Liver (tissue), 3 donors: ENCODE measurements at regions not wholly inside any gene's neighbourhood (a gene's known extent, or its start where the extent isn't known, plus 50 kb on each side); places are given as distances from the start of the nearest gene placed in this dataset.

Experiments
- EGR1 ChIP-seq, 2 donors: IDR thresholded peaks; 2 replicates each; pipeline ENCODE4 v1.6.1; 2016 to 2018; ENCODE audit warnings: antibody characterized with exemption in 2 of 2, low read depth in 2 of 2
- FOXA1 ChIP-seq: IDR thresholded peaks from 2 replicates; pipeline ENCODE4 v1.6.1; 2016; ENCODE audit warnings: antibody characterized with exemption
- FOXA2 ChIP-seq: IDR thresholded peaks from 2 replicates; pipeline ENCODE4 v1.6.1; 2016; ENCODE audit warnings: antibody characterized with exemption
- HNF4G ChIP-seq: IDR thresholded peaks from 2 replicates; pipeline ENCODE4 v1.6.1; 2016; ENCODE audit warnings: antibody characterized with exemption
- RAD21 ChIP-seq, 2 donors: IDR thresholded peaks; 2 replicates each; pipeline ENCODE4 v1.6.1; 2016; ENCODE audit warnings: antibody characterized with exemption in 2 of 2, mild to moderate bottlenecking in 2 of 2
- TAF1 ChIP-seq: conservative IDR thresholded peaks from 2 replicates; pipeline ENCODE4 v1.6.1; 2016; ENCODE audit warnings: antibody characterized with exemption, mild to moderate bottlenecking
- YY1 ChIP-seq: IDR thresholded peaks from 2 replicates; pipeline ENCODE4 v1.6.1; 2016; ENCODE audit warnings: antibody characterized with exemption, mild to moderate bottlenecking
- TF ChIP-seq, protein P1 (sequence below): fragments of 150-350 bp; IDR thresholded peaks from 2 replicates; pipeline ENCODE4 v1.5.1; 2017; ENCODE audit warnings: improper control_type of control experiment, low read depth, low read length; ENCODE audit not compliant: missing input control
- TF ChIP-seq, protein P2 (sequence below): IDR thresholded peaks from 2 replicates; pipeline ENCODE4 v1.6.1; 2016; ENCODE audit warnings: antibody characterized with exemption
- TF ChIP-seq, protein P3 (sequence below): IDR thresholded peaks from 2 replicates; pipeline ENCODE4 v1.6.1; 2016; ENCODE audit warnings: antibody characterized with exemption
- TF ChIP-seq, protein P4 (sequence below): IDR thresholded peaks from 2 replicates; pipeline ENCODE4 v1.6.1; 2016; ENCODE audit warnings: antibody characterized with exemption
- donor health status: healthy.
- donor health status: healthy.

DNA sequence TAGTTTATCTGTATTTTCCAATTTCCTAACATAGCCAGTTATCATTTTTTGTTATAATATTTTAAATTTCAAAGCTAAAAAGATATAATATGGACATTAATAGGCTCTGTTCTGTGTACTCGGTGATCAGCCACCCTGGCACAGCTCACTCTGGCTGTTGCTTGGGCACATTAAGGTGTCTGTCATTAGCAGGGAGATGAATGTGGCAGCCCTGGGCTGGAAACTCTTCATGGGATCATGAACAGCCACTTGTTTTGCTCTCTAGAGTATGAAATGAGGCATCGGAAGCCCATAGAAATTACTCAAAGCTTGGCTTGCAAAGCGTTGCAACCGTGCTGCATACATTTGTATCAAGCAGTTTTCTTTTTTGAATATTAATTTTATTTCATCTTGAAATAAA lies 233.2 kb downstream of the DACT1 start:
- TF ChIP-seq, protein P1, sequence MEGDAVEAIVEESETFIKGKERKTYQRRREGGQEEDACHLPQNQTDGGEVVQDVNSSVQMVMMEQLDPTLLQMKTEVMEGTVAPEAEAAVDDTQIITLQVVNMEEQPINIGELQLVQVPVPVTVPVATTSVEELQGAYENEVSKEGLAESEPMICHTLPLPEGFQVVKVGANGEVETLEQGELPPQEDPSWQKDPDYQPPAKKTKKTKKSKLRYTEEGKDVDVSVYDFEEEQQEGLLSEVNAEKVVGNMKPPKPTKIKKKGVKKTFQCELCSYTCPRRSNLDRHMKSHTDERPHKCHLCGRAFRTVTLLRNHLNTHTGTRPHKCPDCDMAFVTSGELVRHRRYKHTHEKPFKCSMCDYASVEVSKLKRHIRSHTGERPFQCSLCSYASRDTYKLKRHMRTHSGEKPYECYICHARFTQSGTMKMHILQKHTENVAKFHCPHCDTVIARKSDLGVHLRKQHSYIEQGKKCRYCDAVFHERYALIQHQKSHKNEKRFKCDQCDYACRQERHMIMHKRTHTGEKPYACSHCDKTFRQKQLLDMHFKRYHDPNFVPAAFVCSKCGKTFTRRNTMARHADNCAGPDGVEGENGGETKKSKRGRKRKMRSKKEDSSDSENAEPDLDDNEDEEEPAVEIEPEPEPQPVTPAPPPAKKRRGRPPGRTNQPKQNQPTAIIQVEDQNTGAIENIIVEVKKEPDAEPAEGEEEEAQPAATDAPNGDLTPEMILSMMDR = no peak
- TF ChIP-seq TAF1 (no peak), FOXA2 (no peak), FOXA1 (no peak), YY1 (no peak), RAD21 (IDR thresholded peaks at IDR 0.05) (no peak), HNF4G (no peak), EGR1 (IDR thresholded peaks at IDR 0.05; ENCODE audit: low read depth in 2 of 2) (no peak)
- TF ChIP-seq, protein P2, sequence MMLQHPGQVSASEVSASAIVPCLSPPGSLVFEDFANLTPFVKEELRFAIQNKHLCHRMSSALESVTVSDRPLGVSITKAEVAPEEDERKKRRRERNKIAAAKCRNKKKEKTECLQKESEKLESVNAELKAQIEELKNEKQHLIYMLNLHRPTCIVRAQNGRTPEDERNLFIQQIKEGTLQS = no peak
- TF ChIP-seq, protein P3, sequence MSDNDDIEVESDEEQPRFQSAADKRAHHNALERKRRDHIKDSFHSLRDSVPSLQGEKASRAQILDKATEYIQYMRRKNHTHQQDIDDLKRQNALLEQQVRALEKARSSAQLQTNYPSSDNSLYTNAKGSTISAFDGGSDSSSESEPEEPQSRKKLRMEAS = no peak
- TF ChIP-seq, protein P4, sequence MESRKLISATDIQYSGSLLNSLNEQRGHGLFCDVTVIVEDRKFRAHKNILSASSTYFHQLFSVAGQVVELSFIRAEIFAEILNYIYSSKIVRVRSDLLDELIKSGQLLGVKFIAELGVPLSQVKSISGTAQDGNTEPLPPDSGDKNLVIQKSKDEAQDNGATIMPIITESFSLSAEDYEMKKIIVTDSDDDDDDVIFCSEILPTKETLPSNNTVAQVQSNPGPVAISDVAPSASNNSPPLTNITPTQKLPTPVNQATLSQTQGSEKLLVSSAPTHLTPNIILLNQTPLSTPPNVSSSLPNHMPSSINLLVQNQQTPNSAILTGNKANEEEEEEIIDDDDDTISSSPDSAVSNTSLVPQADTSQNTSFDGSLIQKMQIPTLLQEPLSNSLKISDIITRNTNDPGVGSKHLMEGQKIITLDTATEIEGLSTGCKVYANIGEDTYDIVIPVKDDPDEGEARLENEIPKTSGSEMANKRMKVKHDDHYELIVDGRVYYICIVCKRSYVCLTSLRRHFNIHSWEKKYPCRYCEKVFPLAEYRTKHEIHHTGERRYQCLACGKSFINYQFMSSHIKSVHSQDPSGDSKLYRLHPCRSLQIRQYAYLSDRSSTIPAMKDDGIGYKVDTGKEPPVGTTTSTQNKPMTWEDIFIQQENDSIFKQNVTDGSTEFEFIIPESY = no peak
